Pons (tissue), 1 donor: ENCODE measurements at regions not wholly inside any gene's neighbourhood (a gene's known extent, or its start where the extent isn't known, plus 50 kb on each side); places are given as distances from the start of the nearest gene placed in this dataset.

Source experiments
- DNase-seq: peaks from one replicate; pipeline ENCODE4 v3.0.0-alpha.2; 2016; ENCODE audit warnings: low spot score

DNA sequence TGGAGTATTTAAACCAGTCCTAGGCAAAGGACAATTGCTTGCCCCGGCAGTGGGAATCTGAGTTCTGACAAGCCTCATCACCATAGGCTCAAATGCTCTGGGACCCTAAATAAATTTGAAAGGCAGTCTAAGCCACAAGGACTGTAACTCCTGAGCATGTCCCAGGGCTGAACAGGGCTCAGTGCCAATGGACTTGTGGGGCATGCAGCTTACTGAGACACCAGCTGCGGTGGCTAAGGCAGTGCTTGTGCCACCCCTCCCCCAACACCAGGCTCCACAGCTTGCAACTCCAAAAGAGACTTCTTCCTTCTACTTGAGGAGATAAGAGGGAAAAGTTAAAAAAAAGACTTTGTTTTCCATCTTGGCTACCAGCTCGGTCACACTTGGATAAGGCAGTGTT, 289.7 kb upstream of the DCBLD2 start:
- no peak for DNase-seq

DNA sequence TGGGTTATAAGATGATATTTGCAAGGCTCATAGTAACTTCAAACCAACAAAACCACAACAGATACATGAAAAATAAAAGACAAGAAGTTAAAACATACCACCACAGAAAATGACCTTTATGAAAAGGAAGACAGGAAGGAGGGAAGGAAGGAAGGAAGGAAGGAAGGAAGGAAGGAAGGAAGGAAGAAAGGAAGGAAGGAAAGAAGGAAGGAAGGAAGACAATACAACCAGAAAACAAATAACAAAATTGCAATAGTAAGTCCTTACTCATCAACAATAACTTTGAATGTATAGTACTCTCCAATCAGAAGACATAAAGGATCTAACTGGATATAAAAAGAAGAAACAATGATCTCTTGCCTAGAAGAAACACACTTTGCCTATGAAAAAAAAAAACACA, 287.4 kb upstream of the DCBLD2 start:
- DNase-seq = no peak

DNA sequence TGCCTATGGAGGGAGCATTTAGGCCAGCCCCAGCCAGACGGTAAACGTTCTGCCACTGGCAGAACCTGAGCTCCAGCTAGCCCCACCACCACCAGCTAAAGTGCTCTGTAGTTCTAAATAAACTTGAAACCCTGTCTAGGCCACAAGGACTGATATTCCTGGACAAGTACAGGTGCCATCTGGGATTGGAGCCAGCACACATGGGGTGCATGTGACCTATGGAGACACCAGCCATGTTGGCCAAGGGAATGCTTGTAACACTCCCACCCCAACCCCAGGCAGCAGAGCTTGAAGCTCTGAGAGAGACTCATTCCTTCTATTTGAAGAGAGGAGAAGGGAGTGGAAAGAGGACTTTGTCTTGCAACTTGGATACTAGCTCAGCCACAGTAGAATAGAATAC, 284.5 kb upstream of the DCBLD2 start:
- DNase-seq = no peak

- no peak for DNase-seq
These were observed 274.9 kb upstream of the DCBLD2 start for GRCh38 chr3:99176169-99176964.

DNA sequence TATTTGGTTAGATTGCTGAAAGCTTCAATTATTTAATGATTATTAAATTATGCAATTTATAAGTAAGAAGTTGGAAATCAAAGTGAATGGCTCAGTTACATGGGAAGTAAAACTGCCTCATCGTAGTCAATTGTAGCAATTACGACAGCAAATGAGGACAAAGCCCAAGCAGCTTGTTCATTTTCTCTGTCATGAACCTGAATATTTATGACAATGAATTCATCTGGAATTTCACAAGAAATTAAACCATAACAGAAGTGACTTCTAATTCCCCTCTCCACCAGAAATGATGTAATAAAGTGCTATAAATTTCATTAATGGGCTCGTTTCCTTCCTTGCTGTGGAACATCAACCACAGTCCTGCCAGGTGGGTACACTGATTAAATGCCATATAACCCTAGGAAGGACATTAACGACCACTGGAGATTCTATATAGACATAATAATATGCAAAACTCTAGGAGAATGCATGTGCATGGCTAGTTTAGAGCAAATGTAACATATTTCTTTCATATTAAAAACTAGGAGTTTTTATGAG, 273.8 kb upstream of the DCBLD2 start:
- no peak for DNase-seq

DNA sequence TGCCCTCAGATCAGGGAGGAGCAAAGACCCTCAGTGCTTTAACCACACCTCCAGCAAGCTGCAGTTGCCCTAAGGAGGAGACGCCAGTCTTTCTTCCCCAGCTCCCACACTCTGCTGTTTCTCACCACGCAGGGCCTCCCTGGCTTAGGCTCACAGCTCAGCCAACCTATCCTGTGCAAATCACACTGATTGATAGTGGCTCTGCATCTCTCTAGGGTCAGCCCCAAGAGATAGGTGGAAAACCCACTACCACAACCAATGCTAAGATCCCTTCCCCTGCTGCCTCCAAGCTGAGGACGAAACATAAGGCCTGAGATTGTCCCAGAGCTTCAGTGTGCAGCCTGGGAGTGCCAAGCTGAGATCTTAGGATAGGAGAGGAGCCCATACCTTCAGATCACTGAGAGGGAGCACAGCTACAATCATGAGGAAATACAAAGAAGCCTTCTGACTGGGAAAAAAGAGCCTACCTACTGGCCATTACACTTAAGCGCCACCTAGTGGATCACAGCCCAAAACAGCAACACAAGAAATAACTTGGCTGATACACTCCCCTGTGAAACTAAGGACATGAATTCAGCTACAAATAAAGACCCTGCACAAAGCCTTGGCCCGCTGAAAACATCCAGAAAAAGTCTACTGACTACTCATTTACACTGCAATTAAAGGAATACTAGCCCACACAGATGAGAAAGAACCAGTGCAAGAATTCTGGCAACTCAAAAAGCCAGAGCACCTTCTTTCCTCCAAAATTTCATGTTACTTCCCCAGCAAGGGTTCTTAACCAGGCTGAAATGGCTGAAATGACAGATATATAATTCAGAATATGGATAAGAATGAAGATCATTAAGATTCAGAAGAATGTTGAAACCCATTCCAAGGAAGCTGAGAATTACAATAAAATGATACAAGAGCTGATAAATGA, 271.5 kb upstream of the DCBLD2 start:
- DNase-seq = peak; percentile 46

GRCh38 chr3:99171800-99172199, 270.3 kb upstream of the DCBLD2 start:
- DNase-seq = no peak

DNA sequence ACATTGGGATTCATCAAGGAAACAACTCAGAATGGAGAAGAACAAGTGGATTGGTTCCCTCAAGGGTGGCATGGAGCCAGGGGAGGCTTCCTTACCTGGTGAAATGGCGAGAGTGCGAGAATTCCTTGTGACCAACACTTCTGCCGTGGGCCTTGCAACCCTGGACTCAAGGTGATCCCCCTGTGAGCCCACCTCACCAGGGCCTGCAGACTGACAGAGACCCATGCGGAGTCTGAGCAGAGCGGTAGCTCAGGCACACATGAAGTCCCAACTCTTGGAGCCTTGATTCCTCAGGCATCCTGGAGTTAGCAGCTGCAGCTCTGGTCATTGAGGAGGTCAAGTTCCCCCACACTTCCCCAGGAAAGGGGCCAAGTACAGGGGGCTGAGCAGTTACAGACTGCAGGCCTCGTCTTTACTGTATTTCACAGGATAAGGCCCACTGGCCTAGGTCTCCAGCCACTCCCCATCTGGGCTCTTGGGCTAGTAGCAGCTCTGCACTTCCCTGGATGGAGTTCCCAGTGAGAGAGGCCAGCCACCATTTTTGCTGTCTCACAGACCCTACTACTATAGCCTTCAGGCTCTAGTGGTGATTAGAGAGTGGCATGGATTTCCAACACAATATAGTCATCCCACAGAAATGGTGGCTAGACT, 269.5 kb upstream of the DCBLD2 start:
- DNase-seq = no peak

GRCh38 chr3:99167071-99167470, 265.6 kb upstream of the DCBLD2 start:
- DNase-seq = no peak

DNA sequence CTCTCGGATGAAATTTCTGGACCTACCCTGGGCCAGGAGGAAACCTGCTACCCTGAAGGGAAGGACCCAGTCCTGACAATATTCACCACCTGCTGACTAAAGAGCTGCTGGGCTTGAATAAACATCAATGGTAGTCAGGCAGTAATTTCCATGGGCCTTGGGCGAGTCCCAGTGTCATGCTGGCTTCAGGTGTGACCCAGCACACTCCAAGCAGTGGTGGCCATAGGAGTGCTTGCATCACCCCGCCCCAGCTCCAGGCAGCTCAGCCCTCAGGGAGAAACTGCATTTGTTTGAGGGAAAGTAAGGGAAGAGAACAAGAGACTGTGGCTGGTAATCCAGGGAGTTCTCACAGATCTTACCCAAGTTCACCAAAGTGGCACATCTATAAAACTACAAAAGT, 261.8 kb upstream of the DCBLD2 start:
- no peak for DNase-seq

GRCh38 chr3:99159220-99159762, 257.8 kb upstream of the DCBLD2 start:
- DNase-seq = no peak

DNA sequence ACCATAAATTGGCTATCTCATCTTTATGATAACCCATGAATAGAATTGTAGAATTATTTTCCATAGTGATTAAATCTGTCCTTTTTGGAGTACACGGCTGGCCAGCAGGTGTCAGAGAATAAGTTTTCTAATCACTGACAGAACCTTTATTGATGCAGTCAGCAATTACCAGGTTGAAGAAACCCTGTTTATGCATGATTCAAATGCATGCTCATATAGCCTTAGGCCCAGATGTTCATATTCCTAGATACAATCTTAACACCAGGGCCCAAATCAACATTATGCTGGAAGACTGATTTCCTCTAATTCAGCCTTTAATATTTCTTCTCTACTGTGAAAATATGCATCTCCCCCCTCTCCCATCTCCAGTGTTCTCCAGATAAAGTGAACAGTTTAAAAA, 243.5 kb upstream of the DCBLD2 start:
- no peak for DNase-seq

GRCh38 chr3:99143493-99143892, 242.0 kb upstream of the DCBLD2 start:
- DNase-seq = no peak

DNA sequence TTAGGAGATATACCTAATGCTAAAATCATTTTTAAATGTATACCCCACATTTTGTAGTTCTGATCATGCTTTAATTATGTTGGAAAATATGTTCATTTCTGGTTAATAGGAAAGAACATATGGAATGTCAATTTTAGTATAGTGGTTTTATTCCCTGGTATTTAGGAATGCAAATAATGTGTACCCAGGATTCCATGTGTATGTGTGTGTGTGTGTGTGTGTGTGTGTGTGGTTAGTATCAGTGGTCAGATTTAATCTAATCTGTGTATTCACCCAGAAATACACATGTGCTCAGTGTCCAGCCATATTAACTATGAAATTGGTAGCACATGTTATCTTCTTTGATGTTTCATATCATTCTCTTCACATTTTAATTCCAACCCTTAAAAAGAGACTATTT, 233.5 kb upstream of the DCBLD2 start:
- no peak for DNase-seq

DNA sequence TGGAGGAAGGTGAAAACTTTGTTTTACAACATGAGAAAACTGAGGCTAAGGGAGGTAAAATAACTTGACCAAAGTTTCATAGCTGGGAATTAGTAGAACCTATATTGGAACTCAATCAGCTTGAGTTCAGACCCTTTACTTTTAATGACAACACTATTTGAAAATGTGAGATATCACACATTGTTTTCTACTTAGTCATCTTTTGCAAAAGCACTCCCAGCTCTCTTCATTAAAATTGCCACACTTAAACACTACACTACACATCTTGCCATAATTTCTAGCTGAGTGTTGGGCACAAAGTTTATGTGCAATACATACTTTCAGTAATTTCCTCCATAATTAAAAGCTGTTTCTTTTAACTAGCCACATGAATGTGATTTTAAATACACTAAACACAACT, 230.4 kb upstream of the DCBLD2 start:
- no peak for DNase-seq

DNA sequence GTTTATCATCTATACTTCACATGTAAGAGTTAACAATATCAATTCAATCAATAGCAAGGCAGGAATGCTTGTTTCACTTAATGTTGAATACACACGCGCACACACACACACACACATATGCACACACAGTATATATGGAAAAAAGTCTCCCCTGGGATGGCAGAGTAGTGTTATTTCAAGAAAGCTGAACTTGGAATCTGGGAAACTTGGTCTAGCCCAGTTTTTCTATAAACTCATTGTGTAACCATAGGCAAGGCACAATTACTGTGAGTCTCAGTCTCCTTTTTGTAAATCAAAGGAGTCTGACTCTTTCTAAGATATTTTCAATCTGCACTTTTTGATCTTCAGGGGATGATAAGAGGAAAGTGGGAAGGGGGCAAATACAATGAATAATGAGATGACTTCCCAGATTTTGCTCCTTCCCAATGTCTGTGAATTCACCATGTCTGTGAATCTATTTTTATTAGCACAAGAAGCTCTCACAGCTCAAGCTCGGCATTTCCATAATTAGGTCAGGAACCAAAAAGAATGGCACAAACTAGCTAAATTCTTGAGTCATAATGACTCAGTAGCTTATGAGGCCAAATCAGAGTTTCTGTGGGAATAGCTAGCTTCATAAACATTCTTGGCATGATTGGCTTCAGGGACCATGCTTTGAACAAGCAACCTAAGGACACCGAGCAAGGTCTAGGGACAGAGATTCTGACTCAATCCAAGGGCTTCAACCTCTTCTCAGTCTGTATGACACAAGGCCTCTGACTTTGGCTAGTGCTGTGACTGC, 227.4 kb upstream of the DCBLD2 start:
- DNase-seq = peak; percentile 29

DNA sequence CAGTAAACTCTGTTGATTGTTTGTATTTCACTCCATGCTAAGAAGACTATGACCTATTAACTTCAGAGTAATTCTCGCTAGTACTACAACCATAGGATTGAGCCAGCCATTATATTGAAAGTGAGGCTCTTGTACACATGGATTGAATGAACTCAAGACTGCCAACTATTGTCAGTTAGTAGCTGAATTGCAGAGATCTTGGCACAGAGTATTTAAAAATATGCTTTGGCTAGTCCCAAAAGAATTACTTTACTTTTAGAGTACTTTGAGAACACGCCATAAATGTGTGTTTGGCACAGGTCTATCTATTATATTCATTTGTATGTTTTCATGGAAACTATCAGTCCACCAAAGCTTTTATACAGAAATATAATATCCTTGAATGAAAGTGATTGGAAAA, 226.7 kb upstream of the DCBLD2 start:
- no peak for DNase-seq

- no peak for DNase-seq
These were observed 224.8 kb upstream of the DCBLD2 start for GRCh38 chr3:99126316-99126715.

DNA sequence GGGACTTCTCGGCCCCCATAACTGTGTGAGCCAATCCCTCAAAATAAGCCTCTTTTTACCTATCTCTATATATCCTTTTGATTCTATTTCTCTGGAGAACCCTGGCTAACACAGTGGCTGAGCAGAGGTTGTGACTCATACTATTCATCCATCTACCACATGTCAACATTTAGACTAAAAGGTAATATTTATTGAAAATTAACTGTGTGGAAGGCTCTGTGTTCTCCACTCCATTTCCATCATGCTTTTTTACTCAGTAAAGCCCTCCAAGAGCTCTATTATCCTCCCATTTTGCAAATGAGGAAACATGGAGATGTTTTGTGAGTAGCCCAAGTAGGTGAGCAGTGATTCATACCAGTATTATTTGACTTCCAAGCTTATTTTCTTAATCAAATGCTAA, 217.9 kb upstream of the DCBLD2 start:
- no peak for DNase-seq

DNA sequence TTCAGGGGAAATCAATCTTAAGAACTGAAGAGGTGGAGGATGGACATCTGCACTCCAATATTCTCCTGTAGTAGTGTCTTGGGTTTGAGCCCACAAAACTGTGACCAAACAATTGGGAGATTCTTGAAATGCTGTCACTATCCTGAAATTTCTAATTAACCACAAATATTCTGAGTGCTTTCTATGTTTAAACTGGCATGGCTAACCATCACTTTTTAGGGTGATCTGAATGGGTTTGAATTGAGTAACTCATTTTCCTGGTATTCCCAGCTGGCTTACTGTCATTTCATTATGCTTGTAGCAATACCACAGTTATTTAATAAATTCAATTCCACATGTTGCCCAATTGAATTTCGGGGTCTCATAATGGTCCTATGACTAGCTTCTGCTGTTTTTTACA, 216.9 kb upstream of the DCBLD2 start:
- DNase-seq = no peak

DNA sequence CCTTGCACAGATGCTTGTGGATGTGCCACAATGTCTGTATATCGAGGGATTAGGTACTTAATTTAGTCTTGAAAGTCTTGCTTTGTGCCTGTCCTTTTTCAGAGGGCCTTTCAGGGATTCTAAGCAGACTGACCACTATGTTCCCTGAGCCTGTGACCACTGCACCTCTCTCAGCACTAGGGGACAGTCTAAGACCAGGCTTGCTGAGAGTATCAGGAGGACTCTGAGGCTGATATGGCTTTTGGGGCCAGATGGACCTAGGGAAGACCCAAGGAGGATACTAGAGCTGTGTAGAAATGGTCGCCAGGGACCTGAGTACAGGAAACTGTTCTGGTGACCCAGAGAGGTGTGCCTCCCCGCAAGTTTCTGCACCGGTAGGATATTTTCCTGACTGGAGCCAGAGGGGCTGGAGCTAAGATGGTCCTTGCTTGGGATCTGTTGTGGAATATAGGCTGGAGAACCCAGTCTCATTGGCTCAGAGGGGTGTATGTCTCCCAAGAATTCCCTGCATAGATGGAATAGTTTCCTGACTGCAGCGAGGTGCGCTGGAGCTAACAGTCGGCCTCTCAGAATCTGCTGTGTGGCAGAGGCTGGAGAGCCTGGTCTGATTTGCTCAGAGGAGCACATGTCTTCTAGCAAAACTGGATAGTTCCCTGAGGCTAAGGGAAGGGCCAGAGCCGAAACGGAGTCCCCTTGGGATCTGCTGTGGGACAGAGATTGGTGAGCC, 213.2 kb upstream of the DCBLD2 start:
- no peak for DNase-seq
